ENCODE measurements at regions not wholly inside any gene's neighbourhood (a gene's known extent, or its start where the extent isn't known, plus 50 kb on each side); places are given as distances from the start of the nearest gene placed in this dataset.

DNA sequence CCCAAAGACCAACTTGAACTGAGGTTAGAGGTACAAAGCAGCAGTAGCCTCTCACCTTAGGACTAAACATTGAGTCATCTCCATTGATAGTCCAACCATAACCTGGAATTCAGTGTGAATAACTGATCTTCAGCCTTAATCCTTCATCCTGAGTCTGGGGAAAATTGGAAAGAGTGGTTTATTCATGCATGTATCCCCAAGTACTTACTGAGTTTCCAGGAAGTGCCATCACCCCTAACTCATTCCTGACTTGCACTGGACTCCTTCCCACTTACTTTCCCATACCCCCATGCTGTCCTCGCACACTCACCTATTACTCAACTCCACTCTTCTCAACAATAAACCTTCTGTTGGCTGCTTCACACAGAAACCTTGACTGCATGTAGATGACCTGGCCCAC is 161.4 kb upstream of the ZNF462 start:
- TF ChIP-seq, protein P1, sequence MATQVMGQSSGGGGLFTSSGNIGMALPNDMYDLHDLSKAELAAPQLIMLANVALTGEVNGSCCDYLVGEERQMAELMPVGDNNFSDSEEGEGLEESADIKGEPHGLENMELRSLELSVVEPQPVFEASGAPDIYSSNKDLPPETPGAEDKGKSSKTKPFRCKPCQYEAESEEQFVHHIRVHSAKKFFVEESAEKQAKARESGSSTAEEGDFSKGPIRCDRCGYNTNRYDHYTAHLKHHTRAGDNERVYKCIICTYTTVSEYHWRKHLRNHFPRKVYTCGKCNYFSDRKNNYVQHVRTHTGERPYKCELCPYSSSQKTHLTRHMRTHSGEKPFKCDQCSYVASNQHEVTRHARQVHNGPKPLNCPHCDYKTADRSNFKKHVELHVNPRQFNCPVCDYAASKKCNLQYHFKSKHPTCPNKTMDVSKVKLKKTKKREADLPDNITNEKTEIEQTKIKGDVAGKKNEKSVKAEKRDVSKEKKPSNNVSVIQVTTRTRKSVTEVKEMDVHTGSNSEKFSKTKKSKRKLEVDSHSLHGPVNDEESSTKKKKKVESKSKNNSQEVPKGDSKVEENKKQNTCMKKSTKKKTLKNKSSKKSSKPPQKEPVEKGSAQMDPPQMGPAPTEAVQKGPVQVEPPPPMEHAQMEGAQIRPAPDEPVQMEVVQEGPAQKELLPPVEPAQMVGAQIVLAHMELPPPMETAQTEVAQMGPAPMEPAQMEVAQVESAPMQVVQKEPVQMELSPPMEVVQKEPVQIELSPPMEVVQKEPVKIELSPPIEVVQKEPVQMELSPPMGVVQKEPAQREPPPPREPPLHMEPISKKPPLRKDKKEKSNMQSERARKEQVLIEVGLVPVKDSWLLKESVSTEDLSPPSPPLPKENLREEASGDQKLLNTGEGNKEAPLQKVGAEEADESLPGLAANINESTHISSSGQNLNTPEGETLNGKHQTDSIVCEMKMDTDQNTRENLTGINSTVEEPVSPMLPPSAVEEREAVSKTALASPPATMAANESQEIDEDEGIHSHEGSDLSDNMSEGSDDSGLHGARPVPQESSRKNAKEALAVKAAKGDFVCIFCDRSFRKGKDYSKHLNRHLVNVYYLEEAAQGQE (IDR thresholded peaks at IDR 0.05; ENCODE audit: low read depth), result no peak
- TF ChIP-seq TEAD4 (IDR thresholded peaks at IDR 0.05) (no peak), EP300 (IDR thresholded peaks at IDR 0.05; ENCODE audit: borderline replicate concordance) (no peak), TCF12 (IDR thresholded peaks at IDR 0.05; ENCODE audit: low read depth) (no peak), TAF1 (IDR thresholded peaks at IDR 0.05; ENCODE audit: low read depth) (no peak)
